ENCODE measurements at regions not wholly inside any gene's neighbourhood (a gene's known extent, or its start where the extent isn't known, plus 50 kb on each side); places are given as distances from the start of the nearest gene placed in this dataset.

DNA sequence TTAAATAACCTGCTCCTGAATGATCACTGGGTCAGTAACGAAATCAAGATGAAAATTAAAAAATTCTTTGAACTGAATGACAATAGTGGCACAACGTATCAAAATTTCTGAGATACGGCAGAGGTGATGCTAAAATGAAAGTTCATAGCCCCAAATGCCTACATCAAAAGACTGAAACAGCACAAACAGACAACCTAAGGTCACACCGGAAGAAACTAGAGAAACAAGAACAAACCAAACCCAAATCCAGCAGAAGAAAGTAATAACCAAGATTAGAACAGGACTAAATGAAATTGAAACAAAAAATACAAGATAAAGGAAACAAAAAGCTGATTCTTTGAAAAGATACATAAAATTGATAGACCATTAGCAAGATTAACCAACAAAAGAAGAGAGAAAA, 324.1 kb downstream of the RBM26 start:
- DNase-seq: no peak

DNA sequence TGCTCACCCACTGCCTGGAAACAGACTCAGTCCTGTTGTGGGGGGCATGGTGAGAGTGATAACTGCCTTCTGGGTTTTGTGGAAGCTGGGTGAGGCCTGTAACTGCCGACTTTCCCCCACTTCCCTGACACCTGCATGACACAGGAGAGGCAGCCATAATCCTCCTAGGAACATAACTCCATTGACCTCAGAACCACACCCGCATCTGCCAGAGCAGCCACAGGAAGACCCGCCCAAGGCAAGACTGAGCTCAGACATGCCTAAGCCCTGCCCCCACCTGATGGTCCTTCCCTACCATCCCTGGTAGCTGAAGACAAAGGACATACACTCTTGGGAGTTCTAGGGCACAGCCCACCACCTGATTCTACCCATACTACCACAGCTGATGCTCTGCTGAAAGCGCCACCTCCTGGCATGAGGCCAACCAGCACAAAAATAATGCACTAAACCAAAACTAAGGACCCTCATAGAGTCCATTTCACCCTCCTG, 326.7 kb downstream of the RBM26 start:
- DNase-seq: peak; percentile 10

DNA sequence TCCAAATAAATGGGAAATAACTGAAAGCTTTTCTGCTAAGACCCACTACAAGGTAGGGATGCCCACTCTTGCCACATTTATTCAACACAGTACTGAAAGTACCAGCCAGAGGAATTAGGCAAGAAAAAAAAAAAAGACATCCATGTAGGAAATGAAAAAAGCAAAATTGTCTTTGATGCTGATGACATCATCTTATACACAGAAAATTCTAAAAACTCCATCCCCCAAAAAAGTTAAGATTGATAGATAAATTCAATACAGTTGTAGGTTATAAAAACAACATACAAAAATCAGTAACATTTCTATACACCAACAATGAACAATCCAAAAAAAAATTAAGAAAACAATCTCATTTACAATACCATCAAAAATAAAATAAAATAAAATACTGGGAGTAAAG, 330.4 kb downstream of the RBM26 start:
- DNase-seq: no peak

DNA sequence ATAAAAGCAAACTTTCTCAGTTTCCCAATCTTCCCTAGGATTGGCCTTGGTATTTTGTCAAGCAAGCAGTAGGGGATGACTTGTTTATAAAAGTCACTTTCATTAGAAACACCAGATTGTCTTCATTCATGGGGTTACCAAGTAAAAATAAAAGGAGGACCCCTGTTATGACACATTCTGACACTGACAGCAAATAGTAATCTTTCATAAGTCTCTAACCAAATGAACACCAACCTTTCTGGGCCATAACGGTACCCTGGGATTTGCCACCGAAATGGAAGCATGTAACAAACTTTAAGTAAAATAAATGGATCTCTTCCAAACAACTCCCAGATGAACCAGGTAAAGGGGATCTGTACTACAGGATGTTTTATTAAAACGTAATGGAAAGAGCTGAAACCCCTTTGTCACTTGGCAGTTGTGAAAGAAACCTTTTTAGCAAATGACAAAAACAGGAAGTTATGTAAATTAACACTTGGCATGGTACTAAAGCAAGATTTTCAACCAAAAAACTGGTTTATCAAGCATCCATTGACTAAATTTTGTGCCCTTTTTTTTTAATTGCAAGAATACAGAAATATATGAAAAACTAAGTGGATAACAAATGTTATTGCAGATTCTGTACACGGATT, 335.6 kb downstream of the RBM26 start:
- DNase-seq: no peak

DNA sequence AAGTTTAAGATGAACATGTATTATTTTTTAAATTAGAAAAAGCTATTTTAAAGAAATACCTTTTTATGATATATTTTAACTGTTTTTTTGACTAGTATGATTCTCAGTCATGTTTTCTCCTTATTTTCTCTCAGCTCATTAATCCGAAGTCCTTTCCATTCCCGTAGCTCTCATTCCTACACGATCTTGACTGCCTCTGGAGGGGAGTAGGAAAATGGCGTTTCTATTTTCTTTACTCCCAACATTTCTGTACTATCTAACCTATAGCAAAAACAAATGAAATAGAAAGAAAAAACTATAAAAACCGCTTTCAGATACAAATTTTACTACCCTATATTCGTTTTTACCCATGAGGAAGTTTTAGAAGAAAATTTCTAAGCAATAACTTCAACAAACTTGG, 343.8 kb downstream of the RBM26 start:
- DNase-seq: no peak

DNA sequence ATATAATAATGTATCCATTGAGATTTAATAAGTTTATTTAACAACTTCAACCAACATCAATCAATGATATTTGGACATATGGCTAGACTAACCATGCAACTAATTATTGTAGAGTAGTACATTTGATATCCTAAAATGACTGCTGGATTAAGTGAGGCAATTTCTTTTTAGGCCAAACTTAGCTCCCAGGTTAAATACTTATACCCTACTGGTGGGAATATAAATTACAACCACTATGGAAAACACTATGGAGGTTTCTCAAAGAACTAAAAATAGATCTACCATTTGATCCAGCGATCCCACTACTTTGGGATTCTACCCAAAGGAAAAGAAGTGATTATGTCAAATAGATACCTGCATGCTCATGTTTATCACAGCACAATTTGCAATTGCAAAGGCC, 345.8 kb downstream of the RBM26 start:
- DNase-seq: no peak

DNA sequence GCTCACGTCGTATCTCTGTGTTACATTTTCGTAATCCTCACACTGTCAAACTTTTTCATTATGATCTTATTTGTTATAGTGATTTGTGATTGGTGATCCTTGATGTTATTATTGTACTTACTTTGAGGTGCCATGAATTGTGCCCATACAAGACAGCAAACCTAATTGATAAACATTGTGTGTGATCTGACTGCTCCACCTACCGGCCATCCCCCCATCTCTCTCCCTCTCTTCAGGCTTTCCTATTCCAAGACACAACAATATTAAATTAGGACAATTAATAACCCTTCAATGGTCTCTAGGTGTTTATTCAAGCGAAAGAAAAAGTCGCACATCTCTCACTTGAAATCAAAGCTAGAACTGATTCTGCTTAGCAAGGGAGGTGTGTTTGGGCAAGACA, 349.3 kb downstream of the RBM26 start:
- no peak for DNase-seq

DNA sequence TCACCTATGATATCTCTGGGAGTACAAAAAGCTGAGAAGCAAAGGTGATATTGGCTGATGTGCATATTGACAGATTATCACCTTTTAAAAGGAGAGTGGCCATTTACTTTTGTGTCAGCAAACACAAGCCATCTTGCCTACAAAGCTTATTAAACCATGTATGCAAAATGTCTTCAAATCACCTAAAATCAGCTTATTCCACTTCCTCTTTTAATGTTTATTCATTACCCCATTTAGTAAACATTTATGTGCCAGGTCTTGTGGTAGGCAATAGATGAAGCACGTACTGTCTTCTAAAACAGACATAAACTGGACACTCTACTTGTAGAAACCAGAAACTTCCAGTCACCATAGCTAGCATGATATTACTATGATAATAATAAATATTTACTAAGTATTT, 354.6 kb downstream of the RBM26 start:
- no peak for DNase-seq

DNA sequence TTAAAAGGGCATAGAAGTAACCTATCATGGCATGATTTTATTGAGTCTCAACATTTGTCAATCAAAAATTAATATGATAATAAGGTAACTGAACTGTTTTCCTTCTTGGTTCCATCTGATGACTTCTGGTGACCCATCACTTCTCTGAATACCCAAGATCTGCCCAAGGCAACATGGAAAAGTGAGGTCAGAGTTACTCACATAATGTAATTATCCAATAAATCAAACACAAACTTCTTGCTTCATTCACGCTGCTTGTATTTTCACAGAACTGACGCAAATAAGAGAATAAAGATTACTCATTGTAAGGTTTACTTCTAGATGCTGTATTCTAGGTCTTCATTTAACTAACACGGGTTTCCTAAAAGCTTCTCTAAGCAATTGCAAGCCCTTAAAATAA, 361.6 kb downstream of the RBM26 start:
- no peak for DNase-seq

DNA sequence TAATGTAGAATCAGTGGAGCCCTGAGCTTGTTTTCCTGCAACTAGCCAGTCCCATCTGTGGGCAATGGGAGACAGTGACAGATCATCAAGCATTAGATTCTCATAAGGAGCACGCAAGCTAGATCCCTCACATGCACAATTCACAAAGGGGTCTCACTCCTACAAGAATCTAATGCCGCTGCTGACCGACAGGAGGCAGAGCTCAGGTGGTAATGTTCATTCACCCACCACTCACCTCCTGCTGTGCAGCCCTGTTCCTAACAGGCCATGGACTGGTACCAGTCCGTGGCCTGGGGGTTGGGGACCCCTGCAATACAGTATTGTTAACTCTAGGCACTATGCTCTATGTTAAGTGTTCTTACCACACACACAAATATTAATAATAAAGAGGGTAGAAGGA, 362.8 kb downstream of the RBM26 start:
- no peak for DNase-seq

DNA sequence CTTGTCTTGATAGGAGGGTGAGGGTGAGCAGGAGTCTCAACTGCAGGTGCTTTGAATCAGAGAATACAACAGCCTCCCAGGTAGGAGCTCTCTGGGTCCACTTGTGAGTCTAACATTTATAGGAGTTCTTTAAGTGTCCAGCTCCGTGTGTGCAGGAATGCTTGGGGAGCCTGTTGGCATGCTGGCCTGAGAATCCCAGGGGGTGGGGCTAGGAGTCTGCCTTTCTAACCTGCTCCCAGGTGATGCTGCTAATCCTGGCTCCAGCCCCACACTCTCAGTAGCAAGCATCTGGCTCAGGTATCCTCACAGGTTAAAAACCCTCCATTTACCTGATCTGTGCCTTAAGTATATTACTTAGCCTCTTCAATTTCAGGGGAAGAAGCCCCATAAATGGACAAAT, 368.9 kb downstream of the RBM26 start:
- DNase-seq: no peak

DNA sequence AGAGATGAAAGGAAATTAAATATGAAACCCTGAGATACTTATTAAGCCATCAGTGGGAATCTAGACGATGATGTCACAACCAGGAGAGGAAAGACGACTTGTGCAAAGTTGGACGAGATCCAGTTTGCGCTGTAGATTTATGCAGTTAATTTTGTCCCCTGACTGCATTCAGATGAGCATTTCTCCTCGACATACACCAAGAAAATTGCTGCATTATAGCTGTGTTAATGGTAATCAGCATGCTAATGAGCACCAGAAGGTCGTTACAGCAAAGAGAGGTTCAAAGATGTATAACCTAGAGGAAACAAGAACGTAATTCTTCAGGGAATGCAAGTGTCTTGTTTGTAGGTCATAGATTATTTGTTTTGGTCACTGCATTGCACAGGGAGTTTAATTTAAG, 371.7 kb downstream of the RBM26 start:
- DNase-seq: no peak

DNA sequence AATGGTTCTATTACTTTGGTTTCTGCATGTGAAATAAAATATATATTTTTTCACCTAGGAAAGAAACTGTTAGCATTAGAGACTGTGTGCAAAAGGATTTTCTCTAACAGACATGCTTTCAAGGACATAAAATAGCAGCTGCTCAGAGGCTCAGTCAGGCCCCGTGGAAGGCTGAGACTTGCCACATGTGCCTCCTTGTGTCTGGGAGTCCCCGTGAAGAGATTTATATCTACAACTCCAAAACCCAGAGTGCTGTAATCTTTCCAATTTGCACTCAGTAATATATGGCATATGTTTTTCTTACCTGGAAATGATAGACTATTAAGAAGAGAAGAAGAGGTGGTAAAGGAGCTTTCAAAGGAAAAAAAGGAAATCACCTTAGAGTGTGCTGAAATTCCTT, 371.6 kb upstream of the OBI1 start:
- no peak for DNase-seq

DNA sequence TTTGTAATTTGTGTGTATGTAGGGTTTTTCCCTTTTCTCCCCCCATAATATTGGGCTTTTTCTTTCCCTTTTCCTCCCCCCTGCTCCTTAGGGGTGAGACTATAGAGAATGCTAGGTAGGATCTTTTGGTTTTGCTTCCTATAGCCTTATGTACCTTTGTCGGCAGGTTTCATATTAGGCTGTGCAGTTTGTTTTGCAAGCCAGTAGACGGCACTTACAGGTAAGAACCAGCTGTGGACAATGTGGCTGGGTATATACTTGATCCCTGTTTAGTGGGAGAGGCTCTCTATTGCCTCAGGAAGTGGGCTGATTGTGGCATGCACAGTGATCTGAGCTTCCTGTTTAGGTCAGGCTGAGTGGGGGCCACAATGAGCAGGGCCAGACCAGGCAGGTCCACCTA, 359.2 kb upstream of the OBI1 start:
- DNase-seq: no peak

DNA sequence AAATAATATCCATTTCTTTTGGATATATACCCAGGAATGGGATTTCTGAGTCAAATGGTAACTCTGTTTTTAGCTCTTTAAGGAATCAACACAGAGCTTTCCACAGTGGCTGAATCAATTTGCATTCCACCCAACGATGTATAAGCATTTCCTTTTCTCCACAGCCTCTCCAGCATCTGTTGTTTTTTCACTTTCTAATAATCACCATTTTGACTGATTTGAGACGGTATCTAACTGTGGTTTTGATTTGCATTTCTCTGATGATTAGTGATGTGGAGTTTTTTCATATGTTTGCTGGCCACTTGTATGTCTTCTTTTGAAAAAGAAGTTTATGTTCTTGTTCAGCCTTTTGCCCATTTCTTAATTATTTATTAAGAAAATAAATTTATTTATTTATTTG, 352.2 kb upstream of the OBI1 start:
- DNase-seq: no peak

DNA sequence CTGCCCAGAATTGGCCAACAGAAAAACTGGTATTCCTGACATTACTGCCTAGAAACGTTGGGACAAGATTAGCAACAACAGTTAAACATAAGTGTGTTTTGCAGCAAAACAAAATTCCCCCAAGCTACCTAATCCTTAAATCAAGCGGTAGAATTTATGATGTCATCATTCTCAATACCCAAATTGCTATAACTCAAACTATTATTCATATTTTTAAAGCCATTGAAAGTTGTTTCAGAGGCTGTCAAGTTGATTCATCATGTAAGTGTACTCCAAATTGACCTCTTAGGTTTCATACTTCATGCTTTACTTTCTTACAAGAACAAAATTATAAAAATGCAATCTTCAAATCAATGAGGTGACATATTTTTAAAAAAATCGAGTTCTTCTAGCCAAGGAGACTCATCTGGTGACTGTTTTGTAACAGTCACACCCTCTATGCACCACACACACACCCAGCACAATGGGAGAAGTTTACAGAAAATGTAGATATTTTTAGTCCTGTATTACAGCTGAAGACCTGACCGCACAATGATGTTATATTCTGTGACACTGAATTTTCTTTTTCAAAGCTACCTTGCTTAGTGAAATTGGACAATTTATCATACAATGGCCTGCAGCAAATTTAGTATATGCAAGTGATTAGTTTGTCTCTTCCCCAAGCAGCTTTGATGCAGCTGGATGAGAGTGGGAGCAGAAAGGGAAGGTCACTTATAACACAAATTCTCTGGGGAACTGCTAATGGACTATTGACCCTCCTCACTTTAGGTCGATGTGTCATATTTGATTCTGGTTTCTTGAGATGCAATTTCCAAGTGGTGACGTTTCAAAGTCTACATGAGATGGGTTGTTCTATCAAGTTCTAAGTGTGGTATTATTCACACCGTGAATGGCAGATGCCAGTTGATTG, 345.3 kb upstream of the OBI1 start:
- no peak for DNase-seq

DNA sequence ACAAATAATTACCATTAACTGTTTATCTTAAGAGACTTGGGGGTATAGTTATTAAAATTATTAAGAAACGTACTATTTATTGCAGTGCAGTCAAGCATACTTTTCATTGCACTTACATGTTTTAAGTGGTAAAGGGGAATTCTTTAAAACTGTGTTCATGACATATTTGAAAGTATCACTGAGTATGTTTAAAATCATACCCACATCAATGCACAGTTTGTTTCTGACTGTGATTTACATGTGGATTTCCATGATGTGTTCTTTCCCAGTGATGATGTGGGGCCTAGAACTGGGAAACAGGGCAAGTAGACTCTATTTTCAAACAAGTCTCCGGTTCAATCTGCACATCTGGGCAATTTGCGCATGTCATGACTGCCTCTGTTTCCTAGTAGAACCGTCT, 340.5 kb upstream of the OBI1 start:
- no peak for DNase-seq

DNA sequence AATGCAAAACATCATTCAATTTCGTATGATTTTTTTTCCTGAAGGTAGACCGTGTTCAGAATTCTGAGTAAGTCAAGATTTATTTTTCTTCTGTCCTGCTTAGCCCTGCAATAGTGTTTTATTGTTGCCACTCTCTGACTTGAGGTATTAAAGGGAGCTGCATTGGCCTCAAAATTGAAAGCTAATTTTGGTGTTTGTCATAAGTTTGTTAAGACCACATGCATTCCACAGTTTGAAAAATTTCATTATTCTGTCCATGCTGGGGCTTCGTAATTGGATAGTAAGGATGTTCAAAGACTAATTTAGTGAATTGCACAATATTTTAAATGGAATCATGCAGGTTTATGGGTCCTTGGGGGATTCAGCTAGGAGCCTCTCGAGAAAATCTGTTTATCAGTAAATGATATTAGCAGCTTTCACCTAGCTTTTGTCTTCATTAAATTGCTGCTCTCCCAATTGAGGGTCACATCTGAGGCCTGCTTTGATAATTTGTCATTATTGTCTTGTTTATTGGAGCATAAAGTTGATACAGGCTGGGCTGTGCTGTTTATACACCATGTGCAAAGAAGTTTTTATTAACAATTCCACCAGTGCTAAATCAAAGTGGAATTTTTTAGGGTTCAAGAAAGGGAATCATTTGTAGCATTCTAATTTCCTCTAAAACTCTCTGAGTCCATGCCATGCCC, 339.8 kb upstream of the OBI1 start:
- no peak for DNase-seq

DNA sequence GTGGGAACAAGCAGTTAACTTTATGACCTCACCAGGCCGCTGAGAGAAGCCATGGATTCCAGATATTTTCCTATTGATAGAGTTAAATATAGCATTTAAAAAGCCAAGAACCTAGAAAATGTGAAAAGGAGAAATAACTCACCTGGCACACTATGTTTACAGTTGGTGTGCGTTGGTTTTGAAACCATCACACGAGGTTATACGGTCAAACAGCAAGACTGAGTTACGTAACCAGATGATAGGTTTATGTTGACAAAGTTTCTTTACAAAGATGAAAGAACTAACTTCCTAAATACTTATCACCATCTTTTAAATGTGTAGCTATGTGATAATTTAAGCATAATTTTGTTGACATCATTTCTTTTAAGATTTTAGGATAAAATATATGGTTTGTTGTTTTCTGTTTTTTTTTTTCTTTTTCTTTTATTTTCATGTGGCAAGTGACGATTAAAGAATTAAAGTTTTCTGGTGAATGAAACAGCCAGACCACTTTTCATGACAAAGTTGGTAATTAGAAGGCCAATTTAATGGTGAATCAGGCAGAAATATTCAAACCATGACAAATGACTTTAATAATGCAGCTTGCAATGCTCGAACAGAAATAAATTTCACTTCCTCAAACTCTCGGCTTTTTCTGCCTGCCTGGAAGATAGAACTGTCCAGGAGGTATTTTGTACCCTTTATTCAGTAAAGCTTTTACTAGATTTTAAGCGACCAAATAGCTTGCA, 339.1 kb upstream of the OBI1 start:
- no peak for DNase-seq

DNA sequence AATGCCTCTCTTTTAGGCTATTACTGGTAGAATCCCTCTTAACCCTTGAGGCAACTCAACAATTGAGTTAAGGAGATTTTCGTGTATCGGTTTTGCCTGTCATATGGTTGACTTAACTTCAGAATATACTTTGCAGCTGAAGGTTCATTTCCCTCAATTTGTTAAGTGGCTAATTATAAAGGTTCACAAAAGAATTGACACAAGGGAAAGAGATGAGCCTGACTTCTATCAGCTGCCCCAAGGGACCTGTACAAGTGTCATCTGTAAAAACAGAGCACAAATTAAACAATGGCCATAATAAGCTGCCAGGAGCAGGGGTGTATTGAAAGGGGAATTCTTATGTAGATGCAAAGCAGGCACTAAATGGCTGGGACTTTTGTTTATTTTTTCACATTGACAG, 334.8 kb upstream of the OBI1 start:
- no peak for DNase-seq

DNA sequence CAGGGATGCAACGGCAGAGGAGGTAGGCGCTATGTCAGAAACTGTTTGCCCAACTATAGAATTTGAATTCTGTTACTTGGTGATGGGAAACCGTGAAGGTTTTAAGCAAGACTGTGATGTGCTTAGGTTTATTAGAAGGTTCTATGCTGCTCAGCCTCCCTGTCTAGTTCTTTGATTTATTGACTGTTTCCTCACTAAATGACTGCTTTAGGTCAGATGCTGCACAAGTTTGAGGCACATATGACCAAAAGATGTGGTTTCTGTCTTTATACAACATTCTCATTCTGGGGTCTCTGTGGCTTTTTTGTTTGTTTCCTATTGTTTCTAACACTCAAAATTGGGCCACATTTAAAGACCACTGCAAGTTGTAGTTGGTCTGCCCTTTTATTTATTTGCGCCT, 323.0 kb upstream of the OBI1 start:
- no peak for DNase-seq

DNA sequence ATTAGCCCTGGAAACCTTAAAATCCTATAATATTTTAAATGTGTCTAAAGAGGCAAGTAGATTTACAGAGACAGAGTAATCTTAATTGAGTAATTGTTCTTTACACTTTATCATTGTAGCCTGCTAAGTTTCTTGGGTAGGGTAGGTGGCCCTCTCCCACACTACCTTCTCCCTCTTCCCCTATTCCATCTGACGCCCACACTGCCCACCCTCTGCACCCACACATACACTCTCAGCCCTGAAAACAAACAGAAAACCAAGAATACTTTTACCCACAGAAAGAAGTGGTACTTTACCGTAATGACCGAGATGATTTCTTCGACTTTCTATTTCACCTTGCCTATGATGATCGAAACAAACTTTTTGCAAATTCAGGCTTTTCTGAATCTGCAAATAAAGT, 320.4 kb upstream of the OBI1 start:
- no peak for DNase-seq

DNA sequence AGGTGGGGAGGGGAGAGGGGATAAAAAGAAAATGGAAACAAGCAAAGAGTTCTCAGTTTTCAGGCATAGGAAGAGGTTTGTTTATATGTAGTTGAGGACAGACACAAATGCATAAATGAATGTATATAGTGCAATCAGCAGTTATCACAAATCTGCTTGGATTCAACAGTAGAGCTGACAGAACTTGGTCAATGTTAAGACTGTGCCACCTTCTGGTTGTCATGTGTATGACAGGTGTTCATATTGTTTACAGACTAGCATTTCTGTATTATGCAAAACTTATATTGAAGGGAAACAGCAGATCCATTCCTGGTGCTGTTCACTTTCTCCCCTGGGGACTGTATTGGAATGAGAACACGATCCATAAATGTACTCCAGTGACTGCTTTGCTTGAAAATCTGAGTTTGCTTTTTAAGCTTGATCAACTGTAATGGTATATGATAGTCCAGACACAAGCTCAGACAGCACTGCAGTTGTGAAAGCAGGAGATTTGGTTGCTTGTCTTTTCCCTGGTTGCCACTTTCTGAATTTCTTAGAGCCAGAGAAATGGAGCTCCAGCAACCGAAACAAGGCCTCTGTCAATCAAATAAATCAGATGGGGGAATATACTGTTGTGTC, 319.5 kb upstream of the OBI1 start:
- peak; percentile 80 for DNase-seq

All from hematopoietic multipotent progenitor cell treated with erythropoietin and hydrocortisone succinate and interleukin-3 and kit ligand, for 4 days (in vitro differentiated cells).